GM18502 (cell line): ENCODE measurements at regions not wholly inside any gene's neighbourhood (a gene's known extent, or its start where the extent isn't known, plus 50 kb on each side); places are given as distances from the start of the nearest gene placed in this dataset.

Experiments
- ATAC-seq: cut with Tn5 transposase; IDR thresholded peaks from one replicate; pipeline ENCODE4 v1.9.1; 2021; ENCODE audit warnings: mild to moderate bottlenecking; ENCODE audit not compliant: unreplicated experiment, poor library complexity

DNA sequence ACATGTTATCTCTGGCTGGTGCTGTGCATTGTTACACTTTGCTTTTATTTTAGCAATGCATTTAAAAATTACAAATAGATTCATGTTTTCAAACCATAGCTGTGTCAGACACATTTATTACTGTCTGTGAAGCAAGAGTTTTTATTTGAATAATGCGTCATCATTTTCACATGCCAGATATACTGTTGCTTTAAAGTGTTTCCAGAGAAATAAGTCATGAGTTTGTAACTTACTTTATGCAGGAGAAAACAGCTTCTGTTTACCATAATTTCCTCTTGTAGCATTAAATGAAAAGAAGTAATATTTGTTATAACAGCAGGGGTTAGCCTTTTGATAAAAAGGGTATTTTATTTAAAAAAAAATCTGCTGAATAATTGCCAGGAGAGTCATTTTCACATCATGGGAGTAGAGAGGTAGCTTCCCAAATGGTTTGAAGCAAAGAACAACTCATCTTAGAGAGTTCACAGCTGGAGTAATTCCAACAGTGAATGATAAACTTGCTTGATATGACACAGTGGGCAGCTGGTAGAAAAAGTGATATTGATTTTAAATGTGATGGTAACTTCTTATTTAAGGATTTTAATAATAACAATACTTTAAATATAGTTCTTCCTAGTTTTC lies 1274.5 kb upstream of the CRIM1 start:
- ATAC-seq = no peak

DNA sequence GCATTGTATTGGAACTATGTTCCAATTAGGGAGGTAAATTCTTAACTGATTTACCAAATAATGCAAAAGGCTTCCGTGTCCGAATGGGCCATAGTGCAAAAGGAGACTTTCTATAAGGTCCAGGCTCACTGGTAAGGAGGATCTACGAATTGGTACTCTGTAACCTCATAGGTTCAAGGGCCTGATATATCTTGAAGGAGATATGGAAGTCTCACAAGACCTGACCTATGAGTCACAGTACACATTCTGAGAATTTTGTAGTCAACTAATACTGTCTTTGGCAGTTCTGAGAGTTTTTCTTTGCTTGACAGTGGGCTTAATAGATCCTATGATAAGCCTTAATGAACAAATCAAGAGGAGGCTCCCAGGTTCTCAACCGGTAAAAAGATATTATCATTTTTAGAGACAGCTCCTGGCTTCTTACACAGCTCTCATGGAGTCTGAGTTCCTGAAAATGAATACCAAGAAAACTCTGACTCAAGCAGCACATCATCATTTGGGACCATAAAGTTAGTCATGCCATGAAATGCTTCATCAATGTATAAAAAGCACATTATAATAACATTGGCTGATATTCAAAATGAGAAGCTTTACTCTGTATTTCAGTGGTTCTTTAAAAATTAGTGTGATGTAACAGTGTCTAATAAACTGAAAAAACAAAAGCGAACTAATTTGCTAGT lies 1275.2 kb upstream of the CRIM1 start:
- no peak for ATAC-seq

GRCh38 chr2:35067420-35067819 lies 1288.2 kb upstream of the CRIM1 start:
- no peak for ATAC-seq

DNA sequence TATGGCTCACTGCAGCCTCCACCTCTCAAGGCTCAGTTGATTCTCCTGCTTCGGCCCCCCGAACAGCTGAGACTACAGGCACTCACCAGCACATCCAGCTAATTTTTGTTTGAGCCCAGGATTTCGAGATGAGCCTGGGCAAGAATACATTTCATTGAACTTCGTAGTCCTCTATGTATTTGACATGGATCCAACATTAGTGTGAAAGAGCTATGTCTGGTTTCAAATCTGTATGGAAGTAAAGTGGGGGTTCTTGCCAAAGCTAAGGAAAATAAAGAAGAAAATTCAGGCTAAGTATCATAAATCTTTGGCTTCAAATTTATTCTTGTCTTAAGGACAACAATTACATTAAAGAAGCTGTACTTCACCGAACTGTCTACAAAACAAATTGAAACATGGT lies 1291.7 kb upstream of the CRIM1 start:
- no peak for ATAC-seq

- ATAC-seq = no peak
Measured at GRCh38 chr2:35035883-35036282, 1319.7 kb upstream of the CRIM1 start.

GRCh38 chr2:35033748-35034147 lies 1321.8 kb upstream of the CRIM1 start:
- no peak for ATAC-seq

DNA sequence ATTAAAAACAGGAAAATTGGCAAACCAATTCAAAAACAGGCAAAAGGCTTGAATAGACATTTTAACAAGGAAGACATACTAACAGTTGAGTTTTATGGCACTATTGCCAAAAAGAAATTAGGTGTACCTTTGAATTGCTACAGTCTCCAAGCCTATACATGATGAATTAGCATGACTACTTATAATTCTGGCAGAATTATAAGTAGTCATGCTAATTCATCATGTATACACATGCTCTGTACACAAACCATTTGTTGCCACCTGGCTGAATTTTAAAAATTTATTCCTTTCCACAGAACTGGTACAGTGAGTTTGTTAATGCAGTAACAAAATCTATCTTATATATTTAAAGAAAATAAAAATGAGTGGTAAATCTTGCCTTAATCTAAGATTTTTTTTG lies 1332.0 kb upstream of the CRIM1 start:
- ATAC-seq = no peak

- ATAC-seq = no peak
Measured at GRCh38 chr2:35000453-35000852, 1355.1 kb upstream of the CRIM1 start.

DNA sequence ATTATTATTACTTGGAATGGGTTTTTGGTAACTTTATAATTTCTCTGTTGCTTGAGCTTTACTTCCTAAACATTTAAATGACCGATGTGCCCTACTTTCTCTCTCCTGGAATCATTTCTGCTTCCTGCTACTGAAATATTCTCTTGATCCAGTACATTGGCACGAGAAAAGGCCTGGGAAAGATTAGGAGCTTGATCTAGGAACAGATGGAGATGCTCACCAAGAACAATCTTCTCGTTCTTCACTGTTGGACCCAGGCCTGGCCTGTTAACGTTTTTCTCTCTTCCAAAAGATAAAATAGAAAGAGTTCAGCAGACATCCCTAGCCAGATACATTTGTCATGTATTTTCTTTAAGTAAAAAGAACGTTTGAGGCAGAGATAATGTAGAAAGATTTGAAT lies 1356.8 kb upstream of the CRIM1 start:
- ATAC-seq = no peak

GRCh38 chr2:34997779-34998178 lies 1357.8 kb upstream of the CRIM1 start:
- no peak for ATAC-seq

DNA sequence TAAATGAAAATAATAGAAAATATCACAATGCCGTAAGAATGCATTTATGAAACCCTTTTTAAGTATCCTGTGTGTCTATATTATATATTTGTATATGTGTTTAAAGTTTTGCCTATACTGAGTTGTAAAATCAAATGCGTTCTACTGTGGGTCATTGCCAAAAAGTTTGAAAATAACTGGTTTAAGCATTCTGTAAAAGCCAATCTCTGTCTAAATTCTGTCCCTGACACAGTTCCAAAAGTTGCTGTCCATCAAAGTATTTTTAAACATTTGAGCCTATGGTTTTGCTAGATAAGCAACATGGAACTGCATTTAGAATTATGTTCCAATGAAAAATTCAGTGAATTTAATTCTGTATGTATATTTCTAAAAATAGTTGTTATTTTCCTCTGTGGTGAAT lies 1360.4 kb upstream of the CRIM1 start:
- no peak for ATAC-seq

DNA sequence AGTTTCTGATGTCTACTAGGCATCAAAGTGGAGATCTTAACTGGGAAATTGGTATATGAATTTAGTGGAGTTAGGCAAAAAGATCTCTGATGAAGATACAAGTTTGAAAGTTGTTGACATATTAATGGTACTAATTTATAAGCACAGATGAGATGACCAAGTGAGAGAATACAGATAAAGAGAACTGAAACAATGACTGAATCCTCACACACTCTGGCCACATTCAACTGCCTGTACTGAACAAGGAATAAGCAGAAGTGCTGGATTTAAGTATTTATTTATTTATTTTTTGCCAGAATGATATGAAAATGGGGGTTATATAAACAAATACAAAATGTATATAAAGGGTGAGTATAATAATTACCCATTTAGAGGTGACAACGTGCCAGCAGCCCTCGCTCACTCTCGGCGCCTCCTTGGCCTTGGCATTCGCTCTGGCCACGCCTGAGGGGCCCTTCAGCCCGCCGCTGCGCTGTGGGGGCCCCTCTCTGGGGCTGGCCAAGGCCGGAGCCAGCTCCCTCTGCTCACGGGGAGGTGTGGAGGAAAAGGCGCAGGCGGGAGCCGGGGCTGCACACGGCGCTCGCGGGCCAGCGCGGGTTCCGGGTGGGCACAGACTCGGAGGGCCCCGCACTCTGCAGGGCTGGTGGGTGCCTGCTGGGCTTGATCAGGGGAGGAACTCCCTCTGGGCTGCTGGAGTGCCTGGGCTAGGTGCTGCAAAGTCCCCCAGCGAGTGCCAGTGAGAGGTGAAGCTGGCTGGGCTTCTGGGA lies 1363.9 kb upstream of the CRIM1 start:
- no peak for ATAC-seq

GRCh38 chr2:34985474-34985873 lies 1370.1 kb upstream of the CRIM1 start:
- no peak for ATAC-seq

DNA sequence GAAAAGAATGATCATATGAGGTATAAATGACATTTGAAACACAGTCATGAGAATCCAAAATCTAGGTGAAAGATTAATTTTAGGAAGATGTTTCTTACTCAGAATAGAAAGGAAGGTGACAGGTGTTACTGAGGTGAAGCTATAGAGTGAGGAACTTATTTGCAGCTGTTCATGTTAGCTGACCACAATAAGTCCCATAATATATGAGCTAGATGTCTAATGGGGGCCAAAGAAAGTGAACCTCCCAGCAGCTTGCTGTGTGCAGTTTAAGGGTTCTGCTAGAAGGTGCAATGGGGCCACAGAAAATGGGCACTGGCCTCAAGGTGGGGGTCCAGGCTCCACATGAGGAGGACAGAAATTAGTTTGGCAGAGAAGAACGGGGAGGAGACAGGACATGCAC lies 1374.9 kb upstream of the CRIM1 start:
- no peak for ATAC-seq

DNA sequence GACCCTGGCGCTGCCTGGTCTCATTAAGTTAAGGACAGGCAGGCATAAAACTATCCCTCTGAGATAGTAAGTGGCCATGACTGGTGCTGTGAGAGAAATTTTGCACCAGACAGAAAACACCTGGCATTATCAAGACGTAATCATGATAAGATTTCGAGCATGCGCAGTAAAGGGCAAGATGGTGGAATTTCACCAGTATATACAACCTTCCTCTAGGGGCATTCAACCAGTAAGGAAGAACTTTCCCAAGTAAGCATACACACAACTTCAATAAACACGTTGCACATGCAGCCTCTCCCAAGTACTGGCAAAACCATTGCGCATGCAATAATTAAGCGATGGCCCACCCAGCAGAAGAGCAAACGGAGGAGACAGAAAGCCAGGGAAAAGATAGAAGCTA lies 1376.4 kb upstream of the CRIM1 start:
- no peak for ATAC-seq

DNA sequence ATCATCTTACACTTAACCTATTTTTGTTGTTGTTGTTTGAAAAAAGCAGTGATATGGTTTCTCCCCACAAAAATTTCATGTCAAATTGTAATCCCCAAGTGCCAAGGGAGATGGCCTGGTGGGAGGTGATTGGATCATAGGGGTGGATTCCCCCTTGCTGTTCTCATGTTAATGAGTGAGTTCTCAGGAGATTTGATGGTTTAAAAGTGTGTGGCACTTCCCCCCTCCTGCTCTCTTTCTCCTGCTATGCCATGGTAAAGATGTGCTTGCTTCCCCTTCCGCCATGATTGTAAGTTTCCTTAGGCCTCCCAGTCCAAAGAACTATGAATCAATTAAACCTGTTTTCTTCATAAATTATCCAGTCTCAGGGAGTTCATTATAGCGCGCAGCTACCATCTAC lies 1362.7 kb upstream of the FAM98A start:
- no peak for ATAC-seq

DNA sequence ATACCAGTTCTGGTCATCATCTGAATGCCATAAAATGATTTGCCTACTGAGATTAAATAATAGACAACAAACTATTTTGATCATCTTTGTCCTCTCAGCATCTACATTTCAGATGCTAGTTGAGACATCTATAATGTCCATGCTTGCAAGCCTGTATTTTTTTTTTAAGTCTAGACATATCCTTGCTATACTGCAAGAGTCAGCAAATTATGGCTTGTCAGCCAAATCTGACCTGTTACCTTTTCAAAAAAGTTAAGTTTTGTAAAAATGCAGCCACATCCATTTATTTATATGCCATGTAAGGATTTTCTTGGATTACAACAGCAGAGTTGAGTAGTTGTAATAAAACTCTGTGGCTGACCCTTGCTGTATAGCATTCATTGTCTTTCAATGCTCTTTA lies 1355.7 kb upstream of the FAM98A start:
- ATAC-seq = no peak

DNA sequence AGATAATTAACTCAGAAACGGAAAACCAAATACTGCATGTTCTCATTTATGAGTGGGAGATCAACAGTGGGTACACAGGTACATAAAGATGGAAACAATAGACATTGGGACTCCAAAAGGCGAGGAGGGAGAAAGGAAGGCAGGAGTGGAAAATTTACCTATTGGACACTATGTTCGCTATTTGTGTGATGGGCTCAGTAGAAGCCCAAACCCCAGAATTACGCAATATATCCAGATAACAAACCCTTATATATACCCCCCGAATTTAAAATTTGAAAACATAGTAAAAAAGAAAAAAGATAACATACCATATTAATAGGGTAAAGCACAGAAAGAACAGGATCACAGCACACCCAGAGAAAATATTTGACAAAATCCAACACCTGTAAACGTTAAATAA lies 1351.7 kb upstream of the FAM98A start:
- no peak for ATAC-seq

DNA sequence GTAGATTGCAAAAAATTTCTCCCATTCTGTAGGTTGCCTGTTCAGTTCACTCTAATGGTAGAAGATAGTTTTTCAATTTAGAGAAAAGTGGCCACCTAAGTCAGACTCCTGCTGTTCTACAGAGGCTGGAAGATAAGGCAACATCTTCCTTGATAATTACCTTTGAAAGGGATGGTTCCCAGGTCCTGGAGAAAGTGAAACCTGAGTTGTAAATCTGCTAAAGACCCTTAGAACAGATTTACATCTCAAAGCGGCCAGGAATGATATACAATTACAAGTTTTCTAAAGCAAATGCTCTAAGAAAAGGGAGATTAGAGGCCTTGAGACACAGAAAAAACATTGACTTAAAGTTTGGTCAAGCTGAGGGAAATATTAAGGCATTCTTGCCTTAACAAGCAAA lies 1350.2 kb upstream of the FAM98A start:
- no peak for ATAC-seq

- no peak for ATAC-seq
Measured at GRCh38 chr2:34936089-34936488, 1337.0 kb upstream of the FAM98A start.

GRCh38 chr2:34912084-34912483 lies 1313.0 kb upstream of the FAM98A start:
- ATAC-seq = peak; percentile 97
